ENCODE measurements at regions not wholly inside any gene's neighbourhood (a gene's known extent, or its start where the extent isn't known, plus 50 kb on each side); places are given as distances from the start of the nearest gene placed in this dataset.
A peak's percentile ranks its signal among the peaks of the same experiment; 100 is the strongest.

GRCh38 chr3:18119866-18120265 is 305.3 kb downstream of the SATB1 start:
- Mint-ChIP-seq H3K27me3 (ENCODE audit: unreplicated experiment) (no peaks in the 10 kb centered on the region), H3K27ac (ENCODE audit: unreplicated experiment) (no peak overlapping the region), H3K36me3 (ENCODE audit: unreplicated experiment) (no peaks in the 10 kb centered on the region), H3K9me3 (ENCODE audit: unreplicated experiment) (no peaks in the 10 kb centered on the region), H3K4me3 (ENCODE audit: unreplicated experiment) (no peak overlapping the region), H3K4me1 (ENCODE audit: low read depth, unreplicated experiment) (peaks cover 8% of the 10 kb centered on the region)
- TF ChIP-seq CTCF (IDR thresholded peaks at IDR 0.05; ENCODE audit: partially characterized antibody, unreplicated experiment), result no peak
- DNase-seq, result no peak

GRCh38 chr3:18114894-18115293 is 310.2 kb downstream of the SATB1 start:
- no peak for DNase-seq
- Mint-ChIP-seq H3K27ac (ENCODE audit: unreplicated experiment) (no peak overlapping the region), H3K9me3 (ENCODE audit: unreplicated experiment) (no peaks in the 10 kb centered on the region), H3K27me3 (ENCODE audit: unreplicated experiment) (no peaks in the 10 kb centered on the region), H3K36me3 (ENCODE audit: unreplicated experiment) (no peaks in the 10 kb centered on the region), H3K4me3 (ENCODE audit: unreplicated experiment) (no peak overlapping the region), H3K4me1 (ENCODE audit: low read depth, unreplicated experiment) (peaks cover 19% of the 10 kb centered on the region)
- no peak for TF ChIP-seq CTCF (IDR thresholded peaks at IDR 0.05; ENCODE audit: partially characterized antibody, unreplicated experiment)

GRCh38 chr3:18113417-18113816 is 311.7 kb downstream of the SATB1 start:
- Mint-ChIP-seq H3K9me3 (ENCODE audit: unreplicated experiment) (no peaks in the 10 kb centered on the region), H3K36me3 (ENCODE audit: unreplicated experiment) (peaks cover 6% of the 10 kb centered on the region), H3K4me3 (ENCODE audit: unreplicated experiment) (peak overlapping the region; percentile 16), H3K27ac (ENCODE audit: unreplicated experiment) (peak overlapping the region; percentile 68), H3K4me1 (ENCODE audit: low read depth, unreplicated experiment) (peaks cover 19% of the 10 kb centered on the region), H3K27me3 (ENCODE audit: unreplicated experiment) (no peaks in the 10 kb centered on the region)
- no peak for DNase-seq
- TF ChIP-seq CTCF (IDR thresholded peaks at IDR 0.05; ENCODE audit: partially characterized antibody, unreplicated experiment), result no peak

- no peaks in the 10 kb centered on the region for H3K27me3 Mint-ChIP-seq (ENCODE audit: unreplicated experiment)
- H3K36me3 Mint-ChIP-seq (ENCODE audit: unreplicated experiment), result peaks cover 6% of the 10 kb centered on the region
- peaks cover 19% of the 10 kb centered on the region for H3K4me1 Mint-ChIP-seq (ENCODE audit: low read depth, unreplicated experiment)
- H3K9me3 Mint-ChIP-seq (ENCODE audit: unreplicated experiment), result no peaks in the 10 kb centered on the region
- no peak overlapping the region for H3K4me3 Mint-ChIP-seq (ENCODE audit: unreplicated experiment)
- H3K27ac Mint-ChIP-seq (ENCODE audit: unreplicated experiment), result peak overlapping the region; percentile 68
- no peak for DNase-seq
- no peak for TF ChIP-seq CTCF (IDR thresholded peaks at IDR 0.05; ENCODE audit: partially characterized antibody, unreplicated experiment)
Measured at GRCh38 chr3:18112674-18113375, 312.3 kb downstream of the SATB1 start.

GRCh38 chr3:18111796-18112232 is 313.3 kb downstream of the SATB1 start:
- Mint-ChIP-seq H3K9me3 (ENCODE audit: unreplicated experiment) (no peaks in the 10 kb centered on the region), H3K36me3 (ENCODE audit: unreplicated experiment) (peaks cover 6% of the 10 kb centered on the region), H3K4me3 (ENCODE audit: unreplicated experiment) (no peak overlapping the region), H3K4me1 (ENCODE audit: low read depth, unreplicated experiment) (peaks cover 19% of the 10 kb centered on the region), H3K27me3 (ENCODE audit: unreplicated experiment) (no peaks in the 10 kb centered on the region), H3K27ac (ENCODE audit: unreplicated experiment) (peak overlapping the region; percentile 93)
- DNase-seq, result peak; percentile 64
- TF ChIP-seq CTCF (IDR thresholded peaks at IDR 0.05; ENCODE audit: partially characterized antibody, unreplicated experiment), result no peak

Data from glutamatergic neuron (in vitro differentiated cells).